ENCODE measurements at regions not wholly inside any gene's neighbourhood (a gene's known extent, or its start where the extent isn't known, plus 50 kb on each side); places are given as distances from the start of the nearest gene placed in this dataset.

- TF ChIP-seq CTCF (IDR thresholded peaks at IDR 0.05; ENCODE audit: insufficient read depth, low read length): no peak
- H3K4me3 ChIP-seq (ENCODE audit: low read depth, low read length): no peak overlapping the region
- DNase-seq (ENCODE audit: low read depth): no peak
Observed at GRCh38 chr19:30731591-30731990, 359.4 kb downstream of the ZNF536 start.

DNA sequence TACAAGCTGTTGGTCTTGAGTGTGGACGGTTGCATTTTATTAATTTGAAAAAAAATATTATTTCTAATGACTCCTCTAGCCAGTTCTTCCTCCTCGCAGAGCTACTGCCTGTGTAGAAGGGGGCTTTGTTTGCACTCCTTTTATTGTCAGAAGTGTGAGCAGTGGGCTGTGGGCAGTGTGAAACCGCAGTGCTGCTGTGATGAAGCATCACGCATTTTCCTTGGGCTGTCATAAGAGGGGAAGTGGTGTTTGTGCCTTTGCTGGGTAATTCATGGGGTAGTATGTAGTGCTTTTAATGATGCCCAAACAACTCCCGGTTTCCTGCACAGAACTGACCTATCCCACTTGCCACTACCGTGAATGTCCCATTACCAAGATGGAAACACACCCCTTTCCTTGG, 357.3 kb downstream of the ZNF536 start:
- no peak for TF ChIP-seq CTCF (IDR thresholded peaks at IDR 0.05; ENCODE audit: insufficient read depth, low read length)
- DNase-seq (ENCODE audit: low read depth): no peak
- H3K4me3 ChIP-seq (ENCODE audit: low read depth, low read length): no peak overlapping the region

- no peak overlapping the region for H3K4me3 ChIP-seq (ENCODE audit: low read depth, low read length)
- no peak for TF ChIP-seq CTCF (IDR thresholded peaks at IDR 0.05; ENCODE audit: insufficient read depth, low read length)
- no peak for DNase-seq (ENCODE audit: low read depth)
Observed at GRCh38 chr19:30722761-30723160, 350.6 kb downstream of the ZNF536 start.

DNA sequence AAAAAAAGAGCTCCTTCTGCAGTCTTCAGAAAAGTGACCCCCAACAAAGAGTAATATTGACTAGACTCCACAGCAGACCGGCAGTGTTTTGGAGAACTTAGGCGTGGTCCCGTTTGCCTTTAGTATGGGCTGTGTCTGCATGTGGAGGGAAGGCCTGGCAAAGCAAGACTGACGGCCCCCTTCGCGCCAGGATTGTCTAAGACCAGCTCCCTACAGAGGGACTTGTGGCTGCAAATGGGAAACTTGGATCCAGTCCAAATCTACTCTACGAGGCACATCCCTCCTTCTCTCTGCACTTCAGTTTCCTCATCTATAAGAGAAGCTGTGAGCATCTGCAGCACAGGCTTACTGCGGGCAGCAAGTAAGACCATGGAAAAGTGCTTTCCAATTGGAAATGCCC, 350.0 kb downstream of the ZNF536 start:
- TF ChIP-seq CTCF (IDR thresholded peaks at IDR 0.05; ENCODE audit: insufficient read depth, low read length): no peak

GRCh38 chr19:30719999-30720345, 347.8 kb downstream of the ZNF536 start:
- H3K4me3 ChIP-seq (ENCODE audit: low read depth, low read length): peak overlapping the region; percentile 79
- DNase-seq (ENCODE audit: low read depth): no peak
- no peak for TF ChIP-seq CTCF (IDR thresholded peaks at IDR 0.05; ENCODE audit: insufficient read depth, low read length)

More for the DNA sequence above, 350.0 kb downstream of the ZNF536 start:
- no peak for DNase-seq (ENCODE audit: low read depth)
- no peak overlapping the region for H3K4me3 ChIP-seq (ENCODE audit: low read depth, low read length)

- peak; percentile 28 for DNase-seq (ENCODE audit: low read depth)
- H3K4me3 ChIP-seq (ENCODE audit: low read depth, low read length): peak overlapping the region; percentile 79
- TF ChIP-seq CTCF (IDR thresholded peaks at IDR 0.05; ENCODE audit: insufficient read depth, low read length): no peak
Observed at GRCh38 chr19:30719189-30719998, 347.2 kb downstream of the ZNF536 start.

GRCh38 chr19:30718707-30719106, 346.5 kb downstream of the ZNF536 start:
- no peak for TF ChIP-seq CTCF (IDR thresholded peaks at IDR 0.05; ENCODE audit: insufficient read depth, low read length)
- H3K4me3 ChIP-seq (ENCODE audit: low read depth, low read length): peak overlapping the region; percentile 79
- DNase-seq (ENCODE audit: low read depth): no peak

Data from fibroblast of the aortic adventitia (primary cell).